ENCODE measurements at regions not wholly inside any gene's neighbourhood (a gene's known extent, or its start where the extent isn't known, plus 50 kb on each side); places are given as distances from the start of the nearest gene placed in this dataset.
"Not testable (repeated sequence)": the region's sequence is repeated elsewhere in the genome, so short reads cannot be mapped to it uniquely, and the experiment has no call there.

DNA sequence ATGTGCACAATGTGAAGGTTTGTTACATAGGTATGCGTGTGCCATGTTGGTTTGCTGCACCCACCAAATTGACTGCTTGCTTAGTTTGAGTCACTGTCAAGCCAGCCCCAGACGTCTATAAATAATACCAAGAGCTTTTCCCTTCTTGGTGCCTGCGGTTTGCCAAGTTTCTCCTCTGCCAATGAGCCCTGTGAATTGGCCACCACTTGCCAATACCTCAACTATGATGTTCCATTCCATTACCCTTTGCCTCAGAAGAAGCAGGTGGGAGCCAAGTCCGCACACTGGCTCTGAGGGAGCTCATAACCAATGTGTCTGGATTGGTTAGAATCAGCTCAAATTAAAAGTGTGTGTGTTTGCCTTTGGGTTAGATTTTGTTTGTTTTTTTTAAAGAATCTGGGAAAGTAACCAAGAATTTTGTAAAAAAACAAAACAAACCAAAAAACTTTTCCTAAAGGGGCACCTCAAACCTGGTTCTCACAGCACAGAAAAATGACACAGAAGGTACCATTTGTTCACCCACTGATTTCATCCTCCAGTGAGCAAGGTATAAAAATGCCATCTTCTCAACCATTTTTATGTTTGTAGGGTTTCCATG, 209.3 kb upstream of the PRNP start:
- H3K4me3 ChIP-seq (ENCODE audit: low read depth, low read length), result no peak overlapping the region

GRCh38 chr20:4472906-4473305, 213.3 kb upstream of the PRNP start:
- H3K4me3 ChIP-seq (ENCODE audit: low read depth, low read length), result no peak overlapping the region

- H3K4me3 ChIP-seq (ENCODE audit: low read depth, low read length), result no peak overlapping the region
Observed at GRCh38 chr20:4471221-4471620, 215.0 kb upstream of the PRNP start.

DNA sequence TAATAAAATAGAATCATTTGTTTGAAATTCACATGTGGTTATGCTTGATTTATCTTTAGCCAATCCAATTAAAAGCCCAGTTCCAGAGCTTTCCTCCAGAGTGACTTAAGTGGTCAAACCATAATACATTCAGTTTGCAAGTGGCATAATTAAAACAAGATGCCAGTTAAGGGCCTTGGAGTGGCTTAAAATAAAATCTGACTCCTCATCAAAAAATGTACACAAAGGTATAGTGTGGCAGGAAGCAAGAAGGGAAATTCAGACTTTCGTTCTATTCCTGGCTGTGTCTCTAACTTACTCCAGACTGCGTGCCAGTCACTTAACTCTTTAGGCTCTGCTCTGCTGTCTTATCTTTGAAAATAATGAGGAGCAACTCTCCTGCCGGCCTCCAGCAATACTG, 215.9 kb upstream of the PRNP start:
- no peak overlapping the region for H3K4me3 ChIP-seq (ENCODE audit: low read depth, low read length)

DNA sequence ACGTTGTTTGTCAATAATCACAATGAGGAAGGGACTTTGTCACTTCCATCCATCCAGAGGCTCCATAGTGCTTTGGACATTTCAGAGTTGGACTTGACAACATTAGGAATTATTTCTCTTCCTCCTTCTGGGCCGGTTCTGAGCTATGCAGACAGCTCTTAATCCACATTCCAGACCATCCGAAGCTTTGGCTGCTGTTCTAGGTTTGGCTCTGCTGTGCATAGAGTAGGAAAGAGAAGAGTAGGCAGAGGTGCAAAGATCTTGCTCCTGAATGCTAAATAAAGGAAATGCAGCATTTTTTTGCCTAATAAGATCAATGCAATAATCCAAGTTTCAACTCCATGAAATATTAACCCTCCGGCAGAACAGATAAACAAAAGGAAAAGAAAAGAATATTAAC, 216.3 kb upstream of the PRNP start:
- no peak overlapping the region for H3K4me3 ChIP-seq (ENCODE audit: low read depth, low read length)

DNA sequence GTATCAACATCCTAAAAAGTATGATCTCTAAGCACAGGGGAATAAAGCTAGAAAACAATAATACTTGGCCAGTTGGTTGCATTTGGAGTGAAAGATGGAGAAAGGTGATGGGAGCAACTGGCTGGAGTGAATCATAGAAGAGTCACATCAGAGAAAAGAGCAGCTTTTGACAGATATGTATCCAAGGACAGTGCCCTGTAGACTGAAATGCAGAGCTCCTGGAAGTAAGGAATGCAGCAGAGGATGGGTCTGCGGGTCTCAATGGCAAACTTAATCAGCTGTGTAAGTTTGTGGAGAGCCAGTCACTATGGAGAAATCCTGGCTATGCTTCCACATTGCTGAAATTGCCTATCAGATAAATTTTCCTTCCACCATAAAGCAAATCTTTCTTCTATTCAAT, 218.1 kb upstream of the PRNP start:
- H3K4me3 ChIP-seq (ENCODE audit: low read depth, low read length), result no peak overlapping the region

GRCh38 chr20:4465855-4466545, 216.9 kb upstream of the ADRA1D start:
- no peak overlapping the region for H3K4me3 ChIP-seq (ENCODE audit: low read depth, low read length)

GRCh38 chr20:4465212-4465611, 216.1 kb upstream of the ADRA1D start:
- no peak overlapping the region for H3K4me3 ChIP-seq (ENCODE audit: low read depth, low read length)

DNA sequence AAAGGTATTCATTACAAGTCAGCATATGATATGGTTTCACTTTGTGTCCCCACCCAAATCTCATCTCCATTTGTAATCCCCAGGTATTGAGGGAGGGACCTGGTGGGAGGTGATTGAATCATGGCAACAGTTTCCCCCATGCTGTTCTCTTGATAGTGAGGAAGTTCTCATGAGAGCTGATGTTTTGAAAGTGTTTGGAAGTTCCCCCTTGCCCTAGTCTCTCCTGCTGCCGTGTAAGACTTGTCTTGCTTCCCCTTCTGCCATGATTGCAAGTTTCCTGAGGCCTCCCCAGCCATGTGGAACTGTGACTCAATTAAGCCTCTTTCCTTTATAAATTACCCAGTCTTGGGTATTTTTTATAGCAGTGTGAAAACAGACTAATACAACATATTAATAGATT, 213.7 kb upstream of the ADRA1D start:
- not testable (repeated sequence) for H3K4me3 ChIP-seq (ENCODE audit: low read depth, low read length)

DNA sequence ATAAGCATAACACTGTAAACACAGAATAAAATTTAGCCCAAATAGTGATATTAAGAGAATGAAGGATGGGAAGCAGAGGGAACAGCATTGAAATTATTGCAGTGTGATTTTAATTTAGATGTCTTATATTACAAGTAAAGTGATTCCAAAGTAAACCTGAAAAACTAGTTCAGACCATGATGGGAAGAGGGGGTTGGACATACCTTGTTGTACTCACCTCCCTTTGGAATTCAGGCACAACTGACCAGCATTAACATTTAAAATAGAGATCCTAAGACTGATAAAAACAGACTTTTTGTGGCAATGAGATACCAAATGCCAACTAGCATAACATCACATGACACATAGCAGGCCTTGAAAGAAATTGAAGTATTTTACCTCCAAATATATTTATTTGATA, 210.0 kb upstream of the ADRA1D start:
- no peak overlapping the region for H3K4me3 ChIP-seq (ENCODE audit: low read depth, low read length)

DNA sequence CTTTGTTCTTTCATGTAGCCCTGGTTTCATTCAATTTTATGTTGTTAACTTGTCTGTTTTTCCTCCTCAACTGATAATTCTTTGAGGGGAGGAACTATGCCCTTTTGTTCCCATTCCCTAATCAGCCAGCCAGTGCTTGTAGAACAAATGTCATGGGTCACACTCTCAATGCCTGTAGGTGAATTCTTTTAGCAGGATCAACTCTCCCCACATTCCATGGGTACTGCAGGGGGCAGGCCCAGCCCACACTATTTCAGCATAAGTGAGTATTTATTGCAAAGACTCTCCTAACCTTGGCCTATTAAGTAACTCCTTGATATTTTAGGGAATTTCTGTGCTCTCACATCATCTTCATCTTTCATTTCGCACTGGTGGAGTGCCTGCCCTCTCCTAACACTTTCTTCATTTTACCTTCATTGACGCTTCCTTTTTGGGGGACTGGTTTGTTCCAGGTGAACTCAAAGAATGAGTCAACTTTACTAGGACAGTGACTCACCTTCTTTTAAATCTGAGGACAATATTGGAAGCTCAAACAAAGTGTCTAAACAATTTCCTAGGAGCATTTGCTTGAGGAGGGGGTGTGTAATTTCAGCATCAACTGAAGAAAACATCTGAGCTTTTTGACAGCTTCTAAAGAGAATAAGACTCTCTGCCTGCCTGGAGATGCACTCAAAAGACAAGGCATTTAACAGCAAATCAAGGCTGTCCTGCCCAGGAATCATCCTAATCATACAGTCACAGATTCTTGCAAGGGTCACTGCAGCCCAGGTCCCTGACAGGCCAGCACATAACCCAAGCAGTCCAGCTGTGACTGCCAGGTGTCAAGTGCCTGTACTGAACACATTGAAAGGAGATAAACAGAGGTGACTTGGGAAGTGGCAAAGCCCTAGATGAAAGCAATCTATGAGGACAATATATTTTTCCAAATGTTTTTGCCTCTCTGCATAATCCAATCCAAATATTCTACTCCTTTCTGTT, 208.8 kb upstream of the ADRA1D start:
- no peak overlapping the region for H3K4me3 ChIP-seq (ENCODE audit: low read depth, low read length)

- no peak overlapping the region for H3K4me3 ChIP-seq (ENCODE audit: low read depth, low read length)
Observed at GRCh38 chr20:4455996-4456395, 206.9 kb upstream of the ADRA1D start.

DNA sequence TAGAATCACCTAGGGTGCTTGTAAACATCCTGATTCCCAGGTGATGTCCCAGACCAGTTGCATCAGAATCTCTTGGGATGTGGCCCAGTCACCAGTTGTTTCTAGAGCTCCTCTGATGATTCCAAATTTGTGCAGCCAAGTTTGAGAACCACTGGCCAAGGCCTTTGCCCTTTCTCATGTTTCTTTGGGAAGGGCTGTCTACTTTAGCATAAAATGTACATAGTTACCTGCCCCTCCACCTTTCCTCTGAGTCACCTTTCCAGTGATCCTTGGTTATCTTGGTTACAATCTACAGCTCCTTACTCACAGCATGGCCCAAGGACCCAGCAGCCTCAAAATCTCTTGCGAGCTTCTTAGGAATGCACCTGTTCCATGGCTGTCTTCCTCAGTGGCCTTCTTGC, 206.2 kb upstream of the ADRA1D start:
- no peak overlapping the region for H3K4me3 ChIP-seq (ENCODE audit: low read depth, low read length)

DNA sequence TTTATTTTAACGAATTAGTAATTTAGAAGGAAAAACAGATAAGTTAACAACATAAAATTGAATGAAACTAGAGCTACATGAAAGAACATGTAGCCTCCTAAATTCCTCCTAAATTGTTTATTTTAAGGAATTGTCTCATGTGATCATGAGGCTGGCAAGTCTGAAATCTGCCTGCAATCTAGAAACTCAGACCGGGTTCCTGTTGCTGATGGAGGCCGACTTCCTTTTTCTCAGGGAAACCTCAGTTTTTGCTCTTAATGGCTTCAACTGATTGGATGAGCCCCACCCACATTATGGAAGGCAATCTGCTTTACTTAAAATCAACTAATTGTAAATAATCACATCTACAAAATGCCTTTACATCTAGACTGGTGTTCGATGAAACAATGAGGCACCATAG, 205.0 kb upstream of the ADRA1D start:
- no peak overlapping the region for H3K4me3 ChIP-seq (ENCODE audit: low read depth, low read length)

DNA sequence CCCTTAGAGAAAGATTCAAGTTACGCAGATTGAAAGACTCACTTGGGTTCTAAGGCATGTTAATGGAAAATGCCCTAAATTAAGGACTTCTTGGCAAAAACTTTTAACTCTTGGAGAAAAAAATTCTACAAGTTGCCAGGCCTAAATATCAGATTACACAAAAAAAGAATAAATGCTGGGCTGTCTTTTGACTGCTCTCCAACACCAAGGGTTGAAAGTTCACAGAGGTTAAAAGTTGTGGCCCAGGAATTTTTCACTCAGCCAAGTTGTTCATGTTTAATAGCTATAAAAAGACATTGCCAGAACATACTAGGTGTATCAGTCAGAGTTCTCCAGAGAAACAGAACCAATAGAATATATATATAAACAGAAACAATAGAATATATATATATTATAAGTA, 204.3 kb upstream of the ADRA1D start:
- no peak overlapping the region for H3K4me3 ChIP-seq (ENCODE audit: low read depth, low read length)

- H3K4me3 ChIP-seq (ENCODE audit: low read depth, low read length), result no peak overlapping the region
Observed at GRCh38 chr20:4451487-4452081, 202.5 kb upstream of the ADRA1D start.

GRCh38 chr20:4449957-4450715, 201.0 kb upstream of the ADRA1D start:
- H3K4me3 ChIP-seq (ENCODE audit: low read depth, low read length), result no peak overlapping the region

DNA sequence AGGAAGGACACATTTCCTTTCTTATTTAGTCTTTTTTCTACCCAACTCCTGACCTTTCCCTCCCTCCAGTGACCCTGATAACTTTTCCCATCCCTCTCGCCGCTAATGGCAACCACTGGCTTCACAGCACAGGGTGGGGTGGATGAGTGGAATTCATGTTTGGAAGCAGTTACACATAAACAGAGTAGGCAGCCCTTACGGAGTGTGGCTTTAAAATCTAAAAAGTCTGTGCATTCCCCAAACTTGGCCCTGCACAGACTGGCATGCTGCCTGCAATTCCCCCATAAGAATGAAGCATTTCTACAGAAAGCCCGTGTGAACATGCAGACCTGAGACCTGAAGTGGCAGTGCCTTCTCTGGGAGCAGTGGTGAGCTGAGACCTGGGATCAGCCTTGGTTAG, 196.7 kb upstream of the ADRA1D start:
- H3K4me3 ChIP-seq (ENCODE audit: low read depth, low read length), result no peak overlapping the region

- no peak overlapping the region for H3K4me3 ChIP-seq (ENCODE audit: low read depth, low read length)
Observed at GRCh38 chr20:4445331-4445730, 196.2 kb upstream of the ADRA1D start.

GRCh38 chr20:4444404-4444803, 195.3 kb upstream of the ADRA1D start:
- no peak overlapping the region for H3K4me3 ChIP-seq (ENCODE audit: low read depth, low read length)

DNA sequence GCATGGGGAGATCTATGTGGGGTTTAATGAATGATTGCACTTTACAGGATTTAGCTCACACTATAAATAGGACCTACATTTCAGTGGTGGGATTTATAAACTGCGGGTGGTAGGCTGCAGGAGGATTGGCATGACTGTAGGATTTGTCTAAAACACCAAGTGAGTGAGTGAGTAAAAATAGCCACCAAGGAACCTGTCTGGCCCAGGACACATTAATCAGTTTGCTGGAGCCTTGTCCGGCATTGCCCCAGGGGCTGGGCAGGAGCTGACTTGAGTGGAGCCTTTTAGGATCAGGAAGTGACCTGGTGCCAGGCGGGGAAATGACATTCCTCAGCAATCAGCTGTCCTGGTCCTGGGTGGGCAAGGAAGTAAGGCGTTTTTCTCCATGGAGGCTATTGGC, 193.9 kb upstream of the ADRA1D start:
- no peak overlapping the region for H3K4me3 ChIP-seq (ENCODE audit: low read depth, low read length)

Data from iPS-11a (cell line).